HG03196 (cell line): ENCODE measurements at regions not wholly inside any gene's neighbourhood (a gene's known extent, or its start where the extent isn't known, plus 50 kb on each side); places are given as distances from the start of the nearest gene placed in this dataset.

Experiments used
- ATAC-seq: cut with Tn5 transposase; IDR thresholded peaks from one replicate; pipeline ENCODE4 v1.9.1; 2021; ENCODE audit not compliant: unreplicated experiment

- ATAC-seq = no peak
These were observed 94.0 kb downstream of the CCDC185 start for GRCh38 chr1:223486932-223487886.

- no peak for ATAC-seq
These were observed 94.7 kb downstream of the CCDC185 start for GRCh38 chr1:223487887-223488259.

- ATAC-seq = no peak
These were observed 96.2 kb downstream of the CCDC185 start for GRCh38 chr1:223489439-223489838.

GRCh38 chr1:223490256-223490655 lies 97.0 kb downstream of the CCDC185 start:
- no peak for ATAC-seq
